Transverse colon (tissue), 4 donors: ENCODE measurements at regions not wholly inside any gene's neighbourhood (a gene's known extent, or its start where the extent isn't known, plus 50 kb on each side); places are given as distances from the start of the nearest gene placed in this dataset.

ENCODE experiments used
- DNase-seq: peaks from one replicate; pipeline ENCODE4 v3.0.0-alpha.2; 2019
- H3K27ac ChIP-seq, 4 donors: fragments of 200-600 bp; sonication (generic); 2 replicates each; pipeline ENCODE4 v1.5.1; 2016 to 2018; ENCODE audit warnings: inconsistent platforms in 4 of 4
- H3K27me3 ChIP-seq: fragments of 200-600 bp; sonication (generic); 2 replicates; pipeline ENCODE4 v1.5.1; 2017; ENCODE audit warnings: inconsistent platforms
- H3K36me3 ChIP-seq, 4 donors: fragments of 200-600 bp; sonication (generic); 2 replicates each; pipeline ENCODE4 v1.5.1; 2017 to 2019; ENCODE audit warnings: inconsistent platforms in 4 of 4
- H3K4me1 ChIP-seq, 4 donors: fragments of 200-600 bp; sonication (generic); 2 replicates each; pipeline ENCODE4 v1.5.1; 2017 to 2020; ENCODE audit warnings: inconsistent platforms in 4 of 4
- H3K4me3 ChIP-seq, 4 donors: fragments of 200-600 bp; sonication (generic); 1 replicate in 1 of 4; 2 replicates in 3 of 4; pipeline versions ENCODE4 v1.5.1 to v1.6.1; 2017 to 2019; ENCODE audit warnings: inconsistent platforms in 4 of 4
- H3K9me3 ChIP-seq, 2 donors: fragments of 200-600 bp; sonication (generic); 2 replicates each; pipeline ENCODE4 v1.5.1; 2017 to 2019; ENCODE audit warnings: inconsistent platforms in 2 of 2
- EP300 ChIP-seq: sonication (generic); formaldehyde crosslinking; IDR thresholded peaks from one replicate; pipeline ENCODE4 v1.6.1; 2017; ENCODE audit warnings: antibody characterized with exemption, low read depth
- POLR2A ChIP-seq: fragments of 450-650 bp; IDR thresholded peaks from one replicate; pipeline ENCODE4 v1.6.1; 2016; ENCODE audit warnings: antibody characterized with exemption, mild to moderate bottlenecking, moderate library complexity
- POLR2AphosphoS5 ChIP-seq, 3 donors: sonication (generic); formaldehyde crosslinking; IDR thresholded peaks; one replicate each; pipeline ENCODE4 v1.6.1; 2016; ENCODE audit warnings: antibody characterized with exemption in 3 of 3
- WGBS, 2 donors: methylation state at CpG; one replicate each; pipeline ENCODE4 v1.1.5; 2018; ENCODE audit warnings: low coverage in 1 of 2; 5-methylcytosine and 5-hydroxymethylcytosine counted together
- in situ Hi-C, 4 donors: fragments of 200-750 bp; cut with MboI; loops; one replicate each; pipeline versions ENCODE4 v1.15.0 to v1.15.1; 2017; ENCODE audit warnings: low sequenced_read_pairs in 3 of 4, low pct_ligation_motif_present in 1 of 4, low pct_unique_long_range_greater_than_20kb in 1 of 4
- intact Hi-C: fragments of 100-400 bp; cut with DNase I; formaldehyde crosslinking; loops from one replicate; pipeline ENCODE4 v1.15.1; 2023; ENCODE audit warnings: low total_unique reads
- TF ChIP-seq, protein P1 (sequence below), 5 experiments: fragments of 200-600 bp in 3 of 5; fragments of 450-650 bp in 2 of 5; sonication (generic) in 3 of 5; IDR thresholded peaks; 1 replicate in 2 of 5; 2 replicates in 3 of 5; pipeline ENCODE4 v1.5.1; 2016 to 2017; ENCODE audit warnings: antibody characterized with exemption in 5 of 5, inconsistent platforms in 3 of 5, mild to moderate bottlenecking in 2 of 5, moderate library complexity in 1 of 5

DNA sequence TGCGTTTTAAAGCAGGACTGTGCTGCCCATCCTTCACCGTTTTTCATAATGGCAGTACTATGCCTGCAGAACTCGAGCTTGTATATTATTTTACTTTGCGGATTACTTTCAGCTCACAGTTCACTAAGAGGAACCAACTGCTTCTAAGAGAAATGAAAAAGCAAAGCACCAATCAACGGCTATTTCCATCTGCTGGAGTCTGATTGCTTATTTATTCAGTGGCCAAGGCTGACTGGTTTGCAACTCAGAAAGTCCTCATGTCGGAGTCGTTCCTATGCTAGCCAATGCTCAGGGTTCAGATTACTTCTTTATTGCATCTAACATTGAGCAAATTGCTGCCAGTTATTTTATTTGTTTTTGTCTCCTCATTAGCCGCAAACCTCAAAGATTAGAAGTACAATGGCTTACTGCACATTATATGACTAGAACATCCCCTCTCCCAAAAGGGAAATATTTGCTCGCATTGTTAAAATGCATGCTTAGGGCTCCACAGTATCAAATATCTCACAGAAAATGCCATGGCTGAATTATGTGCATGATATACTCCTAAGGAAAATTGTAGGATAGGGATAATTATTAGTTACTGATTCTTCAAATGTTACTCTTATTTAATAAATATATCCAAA lies 1628.2 kb upstream of the ADGRL3 start:
- intact Hi-C loops: no loop called here
- H3K4me1 ChIP-seq: peaks cover 0 to 3% (median 0%) of the 10 kb centered on the region in 4 donors
- no peak for DNase-seq
- no peak overlapping the region for H3K27ac ChIP-seq
- no peaks in the 10 kb centered on the region for H3K9me3 ChIP-seq
- WGBS, 2 donors: 40% methylated on average over 9 of the region's 9 CpGs
- no peaks in the 10 kb centered on the region for H3K27me3 ChIP-seq
- in situ Hi-C loops: no loop called here
- no peak overlapping the region for H3K4me3 ChIP-seq
- no peaks in the 10 kb centered on the region for H3K36me3 ChIP-seq
- TF ChIP-seq POLR2AphosphoS5 (IDR thresholded peaks at IDR 0.05) (no peak), POLR2A (no peak), EP300 (no peak)
- TF ChIP-seq, protein P1, sequence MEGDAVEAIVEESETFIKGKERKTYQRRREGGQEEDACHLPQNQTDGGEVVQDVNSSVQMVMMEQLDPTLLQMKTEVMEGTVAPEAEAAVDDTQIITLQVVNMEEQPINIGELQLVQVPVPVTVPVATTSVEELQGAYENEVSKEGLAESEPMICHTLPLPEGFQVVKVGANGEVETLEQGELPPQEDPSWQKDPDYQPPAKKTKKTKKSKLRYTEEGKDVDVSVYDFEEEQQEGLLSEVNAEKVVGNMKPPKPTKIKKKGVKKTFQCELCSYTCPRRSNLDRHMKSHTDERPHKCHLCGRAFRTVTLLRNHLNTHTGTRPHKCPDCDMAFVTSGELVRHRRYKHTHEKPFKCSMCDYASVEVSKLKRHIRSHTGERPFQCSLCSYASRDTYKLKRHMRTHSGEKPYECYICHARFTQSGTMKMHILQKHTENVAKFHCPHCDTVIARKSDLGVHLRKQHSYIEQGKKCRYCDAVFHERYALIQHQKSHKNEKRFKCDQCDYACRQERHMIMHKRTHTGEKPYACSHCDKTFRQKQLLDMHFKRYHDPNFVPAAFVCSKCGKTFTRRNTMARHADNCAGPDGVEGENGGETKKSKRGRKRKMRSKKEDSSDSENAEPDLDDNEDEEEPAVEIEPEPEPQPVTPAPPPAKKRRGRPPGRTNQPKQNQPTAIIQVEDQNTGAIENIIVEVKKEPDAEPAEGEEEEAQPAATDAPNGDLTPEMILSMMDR (IDR thresholded peaks at IDR 0.05): no peak

DNA sequence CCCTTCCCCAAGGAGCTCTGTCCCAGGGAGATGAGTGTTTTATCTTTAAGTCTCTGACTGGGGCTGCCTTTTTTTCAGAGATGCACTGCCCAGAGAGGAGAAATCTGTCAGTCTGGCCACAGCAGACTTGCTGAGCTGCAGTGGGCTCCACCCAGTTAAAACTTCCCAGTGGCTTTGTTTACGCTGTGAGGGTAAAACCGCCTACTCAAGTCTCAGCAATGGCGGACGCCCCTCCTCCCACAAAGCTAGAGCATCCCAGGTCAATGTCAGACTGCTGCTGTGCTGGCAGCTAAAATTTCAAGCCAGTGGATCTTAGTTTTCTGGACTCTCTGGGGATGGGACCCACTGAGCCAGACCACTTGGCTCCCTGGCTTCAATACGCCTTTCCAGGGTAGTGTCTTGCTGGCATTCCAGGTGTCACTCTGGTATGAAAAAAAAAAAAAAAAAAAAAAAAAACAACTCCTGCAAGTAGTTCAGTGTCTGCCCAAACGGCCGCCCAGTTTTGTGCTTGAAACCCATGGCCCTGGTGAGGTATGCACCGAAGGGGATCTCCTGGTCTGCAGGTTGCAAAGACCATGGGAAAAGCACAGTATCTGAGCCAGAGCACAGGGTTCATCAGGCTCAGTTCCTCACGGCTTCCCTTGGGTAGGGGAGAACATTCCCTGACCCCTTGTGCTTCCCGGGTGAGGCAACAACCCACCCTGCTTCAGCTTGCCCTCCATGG lies 1616.1 kb upstream of the ADGRL3 start:
- Histone ChIP-seq H3K4me1 (no peaks in the 10 kb centered on the region), H3K4me3 (no peak overlapping the region), H3K36me3 (no peaks in the 10 kb centered on the region), H3K27me3 (no peaks in the 10 kb centered on the region), H3K9me3 (no peaks in the 10 kb centered on the region), H3K27ac (no peak overlapping the region)
- in situ Hi-C loops: no loop called here
- 86% methylated on average over 10 of the region's 10 CpGs; no CpG with 5 or more reads in 1 of the 2 donors for WGBS, 2 donors
- DNase-seq: no peak
- intact Hi-C loops: no loop called here
- TF ChIP-seq POLR2AphosphoS5 (IDR thresholded peaks at IDR 0.05): no peak
- TF ChIP-seq, protein P1 (IDR thresholded peaks at IDR 0.05): no peak
- no peak for TF ChIP-seq POLR2A
- TF ChIP-seq EP300: no peak

DNA sequence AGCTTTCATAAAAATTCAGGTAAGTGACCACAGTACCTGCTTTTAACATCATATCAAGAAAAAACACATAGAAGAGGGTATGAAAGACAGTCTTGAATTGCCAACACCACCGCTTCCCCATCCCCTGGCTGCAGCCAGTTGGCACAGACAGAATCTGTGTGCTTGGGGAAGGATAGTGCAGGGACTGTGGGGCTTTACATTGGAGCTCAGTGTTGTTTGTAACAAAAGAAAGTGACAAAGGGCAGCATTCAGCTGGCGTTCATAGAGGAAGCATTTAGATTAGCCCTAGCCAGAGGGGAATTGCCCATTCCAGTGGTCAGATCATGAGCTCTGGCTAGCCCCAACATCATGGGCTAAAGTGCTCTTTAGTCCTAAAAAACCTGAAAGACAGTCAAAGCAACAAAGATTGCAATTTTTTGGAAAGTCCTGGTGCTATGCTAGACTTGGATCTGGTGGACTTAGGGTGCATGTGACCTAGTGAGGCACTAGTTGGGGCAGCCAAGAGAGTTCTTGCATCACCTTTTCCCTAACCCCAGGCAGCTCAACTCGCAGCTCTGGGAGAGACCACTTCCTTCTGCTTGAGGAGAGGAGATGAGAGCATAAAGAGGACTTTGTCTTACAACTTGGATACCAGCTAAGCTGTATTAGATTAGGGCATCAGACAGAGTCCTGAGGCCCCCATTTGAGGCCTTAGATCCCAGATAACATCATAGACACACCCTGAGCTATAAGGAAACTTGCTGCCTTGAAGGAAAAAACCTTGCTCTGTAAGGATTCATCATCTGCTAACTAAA lies 1602.4 kb upstream of the ADGRL3 start:
- no peak overlapping the region for H3K27ac ChIP-seq

DNA sequence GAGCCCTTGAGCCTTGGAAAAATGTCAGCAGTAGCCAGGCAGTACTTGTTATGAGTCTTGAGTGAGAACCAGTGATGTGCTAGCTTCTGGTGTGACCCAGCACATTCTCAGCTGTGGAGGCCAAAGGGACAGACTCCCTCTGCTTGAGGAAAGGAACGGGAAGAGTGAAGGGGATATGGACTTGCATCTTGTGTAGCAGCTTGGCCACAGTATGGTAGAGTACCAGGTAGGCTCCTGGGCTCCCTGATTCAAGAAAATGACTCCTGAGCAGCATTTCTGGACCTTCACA lies 1601.9 kb upstream of the ADGRL3 start:
- H3K4me3 ChIP-seq: no peak overlapping the region
- no peak for TF ChIP-seq POLR2A
- no peak for TF ChIP-seq POLR2AphosphoS5 (IDR thresholded peaks at IDR 0.05)
- no peak for TF ChIP-seq EP300
- TF ChIP-seq, protein P1 (IDR thresholded peaks at IDR 0.05): no peak
- H3K27ac ChIP-seq: no peak overlapping the region
- H3K4me1 ChIP-seq: no peaks in the 10 kb centered on the region
- in situ Hi-C loops (no loop called here), intact Hi-C loops (no loop called here)
- no peak for DNase-seq
- no peaks in the 10 kb centered on the region for H3K36me3 ChIP-seq
- no peaks in the 10 kb centered on the region for H3K9me3 ChIP-seq
- no peaks in the 10 kb centered on the region for H3K27me3 ChIP-seq
- 73% methylated on average over 1 of the region's 1 CpG; no CpG with 5 or more reads in 1 of the 2 donors for WGBS, 2 donors

More for the DNA sequence above, 1602.4 kb upstream of the ADGRL3 start:
- no peak for TF ChIP-seq POLR2A
- no peak for TF ChIP-seq EP300
- TF ChIP-seq POLR2AphosphoS5 (IDR thresholded peaks at IDR 0.05): no peak
- TF ChIP-seq, protein P1 (IDR thresholded peaks at IDR 0.05): no peak
- no peak for DNase-seq
- Histone ChIP-seq H3K4me1 (no peaks in the 10 kb centered on the region), H3K9me3 (no peaks in the 10 kb centered on the region), H3K36me3 (no peaks in the 10 kb centered on the region), H3K27me3 (no peaks in the 10 kb centered on the region), H3K4me3 (no peak overlapping the region)
- in situ Hi-C loops (no loop called here), intact Hi-C loops (no loop called here)
- 40 to 54% methylated on average over 1 to 3 of the region's 3 CpGs for WGBS, 2 donors
